HG03457 (cell line): ENCODE measurements at regions not wholly inside any gene's neighbourhood (a gene's known extent, or its start where the extent isn't known, plus 50 kb on each side); places are given as distances from the start of the nearest gene placed in this dataset.

ENCODE experiments used
- ATAC-seq: cut with Tn5 transposase; IDR thresholded peaks from one replicate; pipeline ENCODE4 v1.9.1; 2021; ENCODE audit warnings: moderate number of reproducible peaks; ENCODE audit not compliant: unreplicated experiment

DNA sequence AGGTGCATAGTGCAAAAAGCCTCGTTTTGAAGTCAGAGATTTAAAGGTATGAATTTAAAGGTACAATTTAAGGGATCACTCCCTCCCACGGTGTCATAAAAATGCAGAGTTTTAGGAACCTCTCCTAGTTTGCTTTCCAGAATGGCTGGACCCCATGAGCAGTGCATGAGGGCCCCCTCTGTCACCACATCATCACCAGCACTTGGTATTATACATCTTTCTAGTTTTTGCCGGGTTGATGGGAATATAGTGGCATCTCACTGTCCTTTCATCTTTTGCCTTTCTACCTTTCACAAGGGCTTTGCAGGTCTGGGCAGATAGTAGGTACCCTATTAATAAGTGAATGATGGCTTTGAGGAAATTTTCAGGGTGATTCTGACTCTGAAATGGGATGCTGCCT lies 103.6 kb upstream of the AGBL1 start:
- ATAC-seq, result no peak

DNA sequence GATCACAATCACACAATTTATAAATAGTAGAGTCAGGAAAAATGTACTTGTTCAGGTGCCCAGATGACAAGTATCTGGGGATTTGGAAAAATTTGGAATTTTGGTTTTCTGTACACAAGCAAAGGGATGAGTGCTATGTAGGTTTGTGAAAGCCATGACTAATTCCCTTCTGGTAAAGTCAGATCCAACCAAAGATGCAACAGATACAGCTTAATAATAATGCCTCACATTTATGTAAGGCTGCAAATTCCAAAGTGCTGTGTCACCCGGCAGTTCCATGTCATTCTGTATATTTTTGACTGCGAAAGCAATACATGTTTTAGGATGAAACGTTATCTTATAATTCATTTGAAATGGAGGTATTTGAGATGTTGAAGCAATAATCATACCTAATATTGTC lies 102.7 kb upstream of the AGBL1 start:
- ATAC-seq, result no peak

DNA sequence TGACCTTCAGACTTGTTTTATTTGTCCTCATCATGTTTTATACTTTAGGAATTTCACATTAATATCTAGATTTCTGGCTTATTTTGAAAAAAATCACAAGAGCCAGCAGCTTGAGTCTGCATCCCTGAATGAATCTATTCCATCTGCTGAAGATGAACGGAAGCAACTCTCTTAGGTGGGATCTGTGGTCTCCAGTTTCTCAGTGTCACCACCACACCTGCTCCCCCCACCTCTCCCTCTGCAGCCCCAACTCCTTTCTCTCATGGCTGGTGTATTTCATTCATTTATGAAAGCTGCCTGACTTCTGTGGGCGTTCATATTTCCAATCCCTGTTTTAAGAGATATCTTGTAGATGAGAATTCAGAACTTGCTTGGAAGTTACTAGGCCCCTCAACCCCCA lies 102.1 kb upstream of the AGBL1 start:
- ATAC-seq, result no peak

DNA sequence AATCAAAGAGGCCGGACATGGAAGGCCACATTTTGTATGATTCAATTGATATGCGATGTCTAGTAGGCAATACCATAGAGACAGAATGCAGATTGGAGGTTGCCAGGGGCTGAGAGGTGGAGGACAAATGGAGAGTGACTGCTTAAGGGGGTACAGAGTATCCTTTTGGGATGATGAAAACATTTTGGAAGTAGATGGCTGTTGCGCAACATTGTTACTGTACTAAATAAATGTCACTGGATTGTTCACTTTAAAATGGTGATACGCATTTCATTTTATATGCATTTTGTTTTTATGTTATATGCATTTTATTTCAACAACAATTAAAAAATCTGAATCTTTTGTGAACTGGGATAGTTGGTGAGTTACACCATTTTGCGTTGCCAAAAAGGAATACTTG lies 99.7 kb upstream of the AGBL1 start:
- no peak for ATAC-seq

DNA sequence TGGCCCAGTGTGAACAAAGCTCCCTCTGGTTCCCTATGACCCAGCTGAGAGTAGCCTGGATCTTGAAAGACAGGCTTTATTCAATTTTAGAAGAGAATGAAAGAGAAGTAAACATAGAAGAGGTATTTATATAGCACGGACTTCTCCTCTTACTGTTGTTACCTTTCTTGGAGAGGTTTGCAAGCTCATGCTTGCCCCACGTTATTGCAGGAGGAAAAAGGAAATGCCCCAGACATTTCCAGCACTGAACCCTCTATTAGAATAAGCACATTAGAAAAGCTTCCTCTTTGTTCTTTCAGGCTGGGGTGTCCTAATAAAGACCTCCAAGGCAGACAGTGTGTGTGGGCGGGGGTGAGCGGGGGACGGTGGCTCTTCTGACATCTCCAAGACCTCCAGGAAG lies 98.7 kb upstream of the AGBL1 start:
- no peak for ATAC-seq

DNA sequence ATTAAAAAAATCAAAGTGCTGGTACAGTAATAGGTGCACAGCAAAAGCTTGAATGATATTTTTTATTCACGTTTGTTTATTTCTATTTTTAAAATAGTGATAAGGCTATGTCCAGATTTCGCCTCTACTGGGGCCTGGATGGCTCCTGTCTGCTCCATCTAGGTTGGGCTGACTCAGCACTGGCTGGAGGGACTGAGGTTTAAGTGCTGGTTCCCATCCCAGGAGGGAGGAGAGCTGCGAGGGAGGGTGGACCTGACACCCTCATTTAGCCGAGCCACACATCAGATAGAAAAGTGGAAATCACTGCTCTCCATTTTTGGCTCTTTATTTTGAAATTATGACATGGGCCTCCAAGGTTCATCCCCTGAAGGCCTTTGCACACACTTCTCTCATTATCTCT lies 95.4 kb upstream of the AGBL1 start:
- ATAC-seq, result no peak

DNA sequence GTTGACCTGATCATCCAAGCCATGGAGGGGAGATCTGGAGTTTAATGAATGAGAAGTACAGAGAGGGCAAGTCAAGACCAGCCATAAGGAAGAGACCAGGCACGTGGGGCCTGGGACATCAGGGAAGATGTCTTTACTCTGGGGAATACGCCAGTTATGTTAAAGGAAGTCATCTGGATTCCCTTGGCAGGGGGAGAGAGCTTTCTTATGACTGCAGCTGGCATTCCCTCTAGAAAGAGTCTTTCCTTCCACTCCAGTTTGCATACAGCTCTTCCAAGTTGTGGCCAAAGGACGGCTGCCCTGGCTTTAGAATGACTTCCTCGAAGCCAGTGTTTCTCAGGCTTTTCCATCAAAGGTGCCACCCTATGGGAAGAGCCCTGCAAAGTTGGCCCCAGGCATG lies 93.6 kb upstream of the AGBL1 start:
- ATAC-seq, result no peak

DNA sequence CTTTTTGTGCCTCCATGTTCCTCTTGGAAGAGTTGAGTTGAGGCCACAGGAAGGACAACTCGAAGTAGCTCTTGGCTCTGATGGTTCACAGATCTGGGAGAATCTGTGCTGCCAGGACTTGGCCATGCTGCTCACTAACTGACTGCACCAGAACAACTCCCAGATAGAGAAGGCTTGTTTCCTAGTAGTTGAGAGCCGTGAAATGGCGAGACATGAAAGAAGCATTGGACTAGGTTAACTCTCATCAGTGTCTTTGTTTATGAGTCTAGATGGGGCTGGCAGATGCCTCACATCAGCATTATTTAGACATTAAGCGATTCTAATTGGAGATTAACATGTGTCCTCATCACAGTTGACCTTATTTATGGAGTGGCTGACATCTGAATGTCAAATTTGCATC lies 92.9 kb upstream of the AGBL1 start:
- ATAC-seq, result no peak

DNA sequence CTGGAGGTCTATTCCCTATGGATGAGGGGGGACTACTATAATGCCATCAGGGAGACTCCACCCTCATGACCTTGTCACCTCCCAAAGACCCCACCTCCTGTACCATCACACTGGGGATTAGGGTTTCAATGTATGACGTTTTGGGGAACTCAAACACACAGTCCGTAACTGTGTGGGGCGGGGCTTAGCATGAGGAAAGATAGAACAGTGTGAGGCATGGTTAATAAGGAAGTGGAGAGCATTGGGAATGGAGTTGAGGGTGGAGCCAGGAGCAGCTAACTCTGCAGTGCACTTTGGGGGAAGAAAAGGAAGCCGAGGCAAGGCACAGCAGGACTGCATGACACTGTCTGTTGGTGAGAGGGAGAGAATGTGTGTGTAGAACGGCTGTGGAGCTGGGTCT lies 90.9 kb upstream of the AGBL1 start:
- no peak for ATAC-seq

DNA sequence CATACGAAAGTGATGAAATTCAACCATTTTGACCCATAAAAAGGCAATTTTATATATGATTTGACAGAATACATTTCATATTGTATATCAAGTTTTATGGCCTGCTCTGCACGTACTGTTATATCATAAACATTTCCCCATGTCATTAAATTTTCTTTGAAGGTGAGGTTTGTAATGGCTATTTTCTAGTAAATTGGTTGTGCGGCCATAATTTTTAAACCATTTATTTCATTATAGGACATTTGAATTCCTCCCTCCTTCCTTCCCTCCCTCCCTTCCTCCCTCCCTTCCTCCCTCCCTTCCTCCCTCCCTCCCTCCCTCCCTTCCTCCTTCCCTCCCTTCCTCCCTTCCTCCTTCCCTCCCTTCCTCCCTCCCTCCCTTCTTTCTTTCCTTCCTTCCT lies 87.4 kb upstream of the AGBL1 start:
- no peak for ATAC-seq

DNA sequence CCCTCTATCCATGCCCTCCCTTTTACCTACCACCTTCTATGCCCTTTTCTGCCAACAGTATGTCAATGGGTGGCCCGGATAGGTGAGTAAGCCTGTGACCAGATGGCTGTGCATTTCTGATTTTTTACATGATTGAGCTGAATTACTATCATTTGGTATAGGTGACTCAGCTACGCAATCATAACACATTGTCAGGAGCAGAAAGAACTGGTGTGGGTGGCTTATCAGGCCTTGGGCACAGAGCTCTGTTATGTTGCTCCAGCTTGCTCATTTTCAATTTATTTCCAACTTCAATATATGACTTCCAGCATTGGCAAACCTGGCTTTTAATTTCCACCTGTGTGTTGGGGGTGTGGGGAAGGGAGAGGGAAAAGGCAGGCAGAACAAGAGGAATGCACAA lies 86.6 kb upstream of the AGBL1 start:
- ATAC-seq, result no peak

DNA sequence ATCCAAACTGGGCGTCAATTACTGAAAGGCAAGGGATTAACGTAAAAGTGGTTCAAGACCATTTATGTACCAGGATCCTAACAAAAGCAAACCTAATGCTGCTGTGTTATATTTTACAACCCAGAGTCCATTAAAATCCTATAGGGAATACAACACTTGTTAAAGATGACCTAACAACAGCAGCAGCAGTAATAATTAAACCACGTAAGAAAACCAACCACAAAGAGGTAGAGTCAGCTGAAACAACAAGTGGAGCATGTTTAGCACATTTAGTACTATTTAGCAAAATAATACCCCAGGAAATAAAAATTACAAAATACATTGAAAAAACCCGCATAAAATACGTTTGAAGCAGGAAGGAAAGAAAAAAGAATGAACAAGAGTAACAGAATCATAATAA lies 82.1 kb upstream of the AGBL1 start:
- no peak for ATAC-seq

DNA sequence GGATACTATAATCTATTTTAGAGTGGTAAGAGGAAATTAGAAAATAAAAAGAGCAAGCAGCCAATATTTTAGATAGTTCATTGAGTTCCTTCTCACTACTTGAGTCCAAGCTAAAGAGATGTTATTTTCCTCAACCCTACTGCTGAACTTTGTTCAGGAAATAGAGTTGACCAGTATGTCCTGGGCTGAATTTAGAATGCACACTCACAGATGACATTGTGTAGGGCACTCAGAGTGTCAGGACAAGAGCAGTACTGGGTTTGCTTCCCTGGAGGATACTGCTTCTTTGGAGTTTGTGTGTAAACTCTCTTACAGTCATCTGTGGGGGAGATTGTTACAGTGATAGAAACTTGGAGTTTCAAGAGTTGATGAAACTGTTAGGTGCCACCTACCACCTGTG lies 80.0 kb upstream of the AGBL1 start:
- ATAC-seq, result no peak

DNA sequence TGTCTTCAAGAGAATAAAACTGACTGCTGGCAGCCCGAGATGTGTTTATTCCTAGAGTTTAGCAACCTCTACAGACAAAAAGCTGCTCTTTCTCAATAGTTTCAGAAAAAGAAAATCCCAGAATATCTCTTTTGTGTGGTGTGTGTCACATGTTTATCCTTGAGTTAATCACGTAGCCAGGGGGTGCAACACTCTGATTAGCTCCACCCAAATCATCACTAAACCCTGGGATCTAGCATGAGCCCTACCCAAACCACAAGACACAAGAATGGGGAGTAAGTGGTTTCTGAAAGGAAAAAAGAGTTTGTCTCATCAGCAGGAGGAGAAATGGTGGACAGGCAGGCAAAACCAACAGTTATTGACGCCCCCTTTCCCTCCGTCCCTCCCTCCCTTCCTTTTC lies 78.5 kb upstream of the AGBL1 start:
- no peak for ATAC-seq

DNA sequence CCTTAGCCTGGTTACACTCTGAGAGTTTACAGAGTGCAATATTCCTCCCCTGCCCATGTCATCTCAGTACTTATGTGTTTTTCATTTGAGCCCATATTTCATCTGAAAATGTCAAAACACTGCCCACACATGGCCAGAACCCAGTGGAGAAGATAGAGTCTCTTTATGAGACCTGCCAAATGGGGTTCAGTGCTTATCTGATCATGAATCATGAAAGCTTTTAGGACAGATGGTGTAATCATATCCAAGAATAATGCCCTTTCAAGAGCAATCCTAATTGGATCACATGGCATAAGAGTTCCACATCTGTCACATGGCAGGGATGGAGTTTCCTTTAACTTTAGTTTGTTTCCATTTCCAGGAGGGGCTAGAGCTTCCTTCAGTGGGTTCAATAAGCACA lies 77.2 kb upstream of the AGBL1 start:
- no peak for ATAC-seq

DNA sequence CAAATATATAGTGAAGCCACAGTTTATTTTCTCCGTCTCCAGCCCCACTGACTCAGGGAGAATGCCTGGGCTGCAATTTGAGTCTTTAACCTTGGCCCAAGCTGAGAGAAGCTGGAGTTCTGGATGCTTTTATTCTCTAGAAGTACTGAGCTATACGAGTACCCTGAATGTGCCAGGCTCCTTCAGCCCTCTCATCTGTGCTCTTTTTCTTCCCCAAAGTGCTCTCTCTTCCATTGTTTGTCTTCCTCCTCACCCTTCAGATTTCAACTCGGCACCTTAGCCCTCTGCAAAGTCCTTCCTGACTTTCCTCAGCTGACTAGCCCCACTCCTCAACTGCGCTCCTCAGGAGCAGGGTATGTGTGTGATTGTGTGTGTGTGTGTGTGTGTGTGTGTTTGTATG lies 75.6 kb upstream of the AGBL1 start:
- no peak for ATAC-seq

DNA sequence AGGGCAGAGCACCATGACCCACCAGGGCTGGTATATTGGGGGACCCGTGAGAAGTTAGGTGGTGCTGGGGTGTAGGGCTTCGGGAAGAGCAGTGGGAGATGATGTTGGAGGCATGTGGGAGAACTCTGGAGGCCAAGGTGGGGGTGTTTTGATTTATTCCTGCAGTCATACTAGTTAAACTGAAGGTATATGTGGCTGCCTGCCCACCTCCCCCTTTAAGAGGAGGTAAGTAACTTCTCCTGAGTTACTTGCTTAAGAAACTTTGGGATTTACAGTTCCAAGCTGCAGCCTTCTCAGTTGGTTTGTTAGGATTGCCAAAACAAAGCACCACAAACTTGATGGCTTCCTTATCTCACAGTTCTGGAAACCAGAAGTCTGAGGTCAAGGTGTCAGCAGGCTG lies 73.1 kb upstream of the AGBL1 start:
- no peak for ATAC-seq

DNA sequence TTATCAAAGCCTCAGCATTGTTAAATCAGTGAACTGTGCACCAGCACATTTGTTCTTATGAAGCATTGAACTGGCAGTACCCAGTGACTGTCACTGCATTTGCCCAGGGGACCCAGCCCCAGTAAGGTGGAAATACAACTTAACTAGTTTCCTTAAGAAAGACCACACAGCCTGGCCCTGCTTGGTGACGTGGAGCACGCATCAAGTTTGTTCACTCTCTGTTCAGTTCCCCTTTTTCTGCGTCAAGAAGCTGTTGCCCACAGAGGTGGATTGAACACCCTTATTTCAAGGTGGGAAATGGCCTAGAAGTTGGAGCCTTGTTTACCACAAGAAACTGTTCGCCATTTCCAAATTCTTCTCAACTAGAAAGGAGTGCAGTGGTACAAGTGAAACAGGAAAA lies 69.9 kb upstream of the AGBL1 start:
- no peak for ATAC-seq

DNA sequence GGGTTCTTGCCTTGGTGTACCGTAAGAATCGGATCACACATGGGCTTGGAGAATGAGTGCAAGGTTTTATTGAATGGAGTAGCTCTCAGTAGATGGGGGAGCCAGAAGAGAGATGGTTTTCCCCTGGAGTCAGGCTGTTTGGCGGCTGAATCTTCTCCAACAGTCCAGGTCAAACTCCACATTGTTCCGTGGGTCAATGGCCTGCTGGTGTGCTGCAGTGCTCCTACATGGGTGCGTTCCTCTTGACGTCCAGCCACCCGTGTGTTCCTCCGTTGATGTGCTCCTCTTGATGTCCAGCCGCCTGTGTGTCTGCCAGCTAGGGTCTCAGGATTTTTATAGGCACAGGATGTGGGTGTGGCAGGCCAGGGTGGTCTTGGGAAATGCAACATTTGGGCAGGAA lies 69.3 kb upstream of the AGBL1 start:
- no peak for ATAC-seq

DNA sequence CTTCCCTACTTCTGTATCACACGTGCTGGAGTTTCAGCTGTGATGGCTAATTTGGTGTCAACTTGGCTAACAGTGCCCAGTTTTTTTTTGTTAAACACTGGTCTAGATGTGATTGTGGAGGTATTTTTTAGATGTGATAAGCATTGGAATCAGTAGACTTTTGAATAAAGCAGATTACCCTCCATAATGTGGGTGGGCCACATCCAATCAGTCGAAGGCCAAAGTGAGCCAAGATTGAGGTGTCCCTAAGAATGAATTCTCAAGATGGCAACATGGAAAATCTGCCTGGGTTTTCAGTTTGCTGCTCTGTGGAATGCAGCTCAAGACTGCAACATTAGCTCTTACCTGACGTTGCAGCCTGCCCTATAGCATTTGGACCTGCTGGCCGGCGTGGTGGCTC lies 68.8 kb upstream of the AGBL1 start:
- no peak for ATAC-seq

DNA sequence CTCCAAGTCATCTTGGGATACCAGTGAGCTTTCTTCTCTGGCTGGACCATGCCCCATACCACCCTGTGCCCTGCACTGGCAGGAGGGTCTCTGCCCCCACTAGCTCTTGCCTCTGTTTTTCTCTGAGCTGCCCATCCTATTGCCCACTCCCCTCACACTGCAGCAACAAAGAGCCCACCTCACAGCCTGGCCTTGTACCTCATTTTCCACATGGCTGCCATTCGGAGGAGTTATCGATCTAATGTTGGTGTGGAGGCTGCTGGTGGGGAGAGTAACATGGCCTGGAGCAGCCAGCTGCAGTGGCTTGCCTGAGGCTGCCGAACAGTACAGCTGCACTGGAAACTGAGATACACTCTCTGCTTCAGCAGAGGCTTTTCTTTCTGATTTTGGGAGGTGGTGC lies 65.7 kb upstream of the AGBL1 start:
- no peak for ATAC-seq

DNA sequence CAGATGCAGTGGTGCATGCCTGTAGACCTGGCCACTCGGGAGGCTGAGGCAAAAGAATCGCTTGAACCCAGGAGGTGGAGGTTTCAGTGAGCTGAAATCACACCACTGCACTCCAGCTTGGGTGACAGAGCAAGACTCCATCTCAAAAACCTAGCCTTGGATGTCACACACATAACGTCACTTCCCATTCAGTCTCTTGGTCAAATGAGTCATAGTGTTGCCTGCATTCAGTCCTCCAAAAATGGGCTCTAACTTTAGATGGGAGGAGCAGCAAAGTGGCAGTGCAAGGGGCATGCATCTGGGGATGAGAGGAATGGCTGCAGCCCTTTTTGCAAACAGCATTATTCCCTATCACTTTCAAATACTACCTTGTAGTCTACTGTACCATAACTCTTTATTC lies 62.9 kb upstream of the AGBL1 start:
- no peak for ATAC-seq

DNA sequence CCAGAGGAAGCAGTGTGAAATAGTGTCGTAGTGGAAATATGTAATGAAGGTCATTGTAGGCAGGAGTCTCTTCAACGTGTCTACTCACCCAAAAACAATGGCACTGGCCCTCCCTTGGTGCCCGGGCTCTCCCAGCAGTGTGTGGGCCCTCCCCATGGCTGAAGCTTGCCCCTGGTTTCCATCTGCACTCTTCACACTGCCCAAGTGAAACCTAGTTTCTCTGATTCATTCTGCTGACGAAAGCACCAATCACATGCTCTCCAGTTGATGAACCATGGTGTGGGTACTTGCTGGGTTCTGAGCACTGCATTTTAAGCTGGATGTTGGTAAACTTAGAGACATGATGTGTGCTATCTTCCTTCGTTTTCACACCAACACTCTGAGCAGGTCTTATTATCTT lies 61.0 kb upstream of the AGBL1 start:
- ATAC-seq, result no peak
